22Rv1 (cell line): ENCODE measurements at regions not wholly inside any gene's neighbourhood (a gene's known extent, or its start where the extent isn't known, plus 50 kb on each side); places are given as distances from the start of the nearest gene placed in this dataset.

Experiments
- ZFX ChIP-seq: fragments of 450-650 bp; IDR thresholded peaks from 2 replicates; pipeline ENCODE4 v1.6.1; 2017; ENCODE audit warnings: antibody characterized with exemption, borderline replicate concordance
- TF ChIP-seq, protein P1 (sequence below): fragments of 450-650 bp; IDR thresholded peaks from 2 replicates; pipeline ENCODE4 v1.5.1; 2017; ENCODE audit warnings: mild to moderate bottlenecking

DNA sequence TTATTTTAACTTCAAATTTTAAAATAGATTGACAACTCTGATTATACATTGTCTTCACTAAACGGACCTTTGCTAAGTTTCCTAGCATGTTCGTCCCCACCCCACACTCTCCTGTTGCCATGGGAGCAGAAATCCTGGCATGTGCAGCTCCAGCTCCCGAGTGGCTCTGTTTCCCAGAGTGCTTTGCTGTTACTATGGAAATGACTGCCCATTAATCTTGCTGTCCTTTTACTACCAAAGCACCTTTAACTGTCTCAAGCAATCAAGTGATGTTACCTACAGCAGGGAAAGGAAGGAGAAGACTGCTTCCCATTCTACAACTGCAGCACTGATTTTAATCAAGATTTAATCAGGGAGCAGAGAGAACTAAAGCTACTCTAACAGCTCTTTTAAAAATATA lies 212.0 kb upstream of the KIF2A start:
- TF ChIP-seq, protein P1, sequence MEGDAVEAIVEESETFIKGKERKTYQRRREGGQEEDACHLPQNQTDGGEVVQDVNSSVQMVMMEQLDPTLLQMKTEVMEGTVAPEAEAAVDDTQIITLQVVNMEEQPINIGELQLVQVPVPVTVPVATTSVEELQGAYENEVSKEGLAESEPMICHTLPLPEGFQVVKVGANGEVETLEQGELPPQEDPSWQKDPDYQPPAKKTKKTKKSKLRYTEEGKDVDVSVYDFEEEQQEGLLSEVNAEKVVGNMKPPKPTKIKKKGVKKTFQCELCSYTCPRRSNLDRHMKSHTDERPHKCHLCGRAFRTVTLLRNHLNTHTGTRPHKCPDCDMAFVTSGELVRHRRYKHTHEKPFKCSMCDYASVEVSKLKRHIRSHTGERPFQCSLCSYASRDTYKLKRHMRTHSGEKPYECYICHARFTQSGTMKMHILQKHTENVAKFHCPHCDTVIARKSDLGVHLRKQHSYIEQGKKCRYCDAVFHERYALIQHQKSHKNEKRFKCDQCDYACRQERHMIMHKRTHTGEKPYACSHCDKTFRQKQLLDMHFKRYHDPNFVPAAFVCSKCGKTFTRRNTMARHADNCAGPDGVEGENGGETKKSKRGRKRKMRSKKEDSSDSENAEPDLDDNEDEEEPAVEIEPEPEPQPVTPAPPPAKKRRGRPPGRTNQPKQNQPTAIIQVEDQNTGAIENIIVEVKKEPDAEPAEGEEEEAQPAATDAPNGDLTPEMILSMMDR, result no peak
- no peak for TF ChIP-seq ZFX
